IMR-90 (cell line): ENCODE measurements at regions not wholly inside any gene's neighbourhood (a gene's known extent, or its start where the extent isn't known, plus 50 kb on each side); places are given as distances from the start of the nearest gene placed in this dataset.

Experiments
- ATAC-seq: fragments of 200-7000 bp; cut with Tn5 transposase; 2 replicates; pipeline ENCODE4 v1.9.1; 2020; ENCODE audit warnings: low read depth, mild to moderate bottlenecking, moderate library complexity
- BruUV-seq: library from RNA; stranded (reverse); fragments of 400-500 nt; replicated peaks from 2 replicates; lab custom pipeline; 2021; lab: Mats Ljungman, UMichigan
- CTCF ChIA-PET: fragments of 300-600 bp; formaldehyde crosslinking; extraction: SDS; loops from one replicate; lab custom pipeline; 2021; ENCODE audit warnings: antibody characterized with exemption; lab: Yijun Ruan, JAX
- POLR2A ChIA-PET: fragments of 300-600 bp; sonication (Branson Sonifier 250); formaldehyde crosslinking; loops from one replicate; lab custom pipeline; 2022; ENCODE audit warnings: antibody characterized with exemption; ENCODE audit not compliant: unreplicated experiment; lab: Charles Lee
- DNase-seq: peaks from one replicate; pipeline ENCODE4 v3.0.0; 2013
- H2AFZ ChIP-seq: replicated peaks from 2 replicates; pipeline ENCODE3; 2013; ENCODE audit warnings: low read length, mild to moderate bottlenecking; ENCODE audit not compliant: poor library complexity
- H2AK5ac ChIP-seq: 2 replicates; pipeline ENCODE4 v1.6.1; 2013; ENCODE audit warnings: low read depth, low read length, inconsistent platforms
- H2AK9ac ChIP-seq: replicated peaks from 2 replicates; pipeline ENCODE3; 2013; ENCODE audit warnings: mild to moderate bottlenecking, low read depth, low read length, moderate library complexity; ENCODE audit not compliant: poor library complexity
- H2BK120ac ChIP-seq: 2 replicates; pipeline ENCODE4 v1.6.1; 2013; ENCODE audit warnings: low read depth, low read length, inconsistent platforms
- H2BK15ac ChIP-seq: 3 replicates; pipeline ENCODE4 v1.6.1; 2013; ENCODE audit warnings: low read depth, low read length, inconsistent platforms
- H2BK20ac ChIP-seq: 2 replicates; pipeline ENCODE4 v1.6.1; 2013; ENCODE audit warnings: low read depth, mild to moderate bottlenecking, inconsistent platforms, low read length, moderate library complexity
- H2BK5ac ChIP-seq: 2 replicates; pipeline ENCODE4 v1.6.1; 2013; ENCODE audit warnings: mild to moderate bottlenecking, low read depth, low read length, inconsistent platforms; ENCODE audit not compliant: poor library complexity, severe bottlenecking
- H3K14ac ChIP-seq: replicated peaks from 2 replicates; pipeline ENCODE4 v1.6.1; 2013; ENCODE audit warnings: low read depth, low read length, inconsistent platforms
- H3K18ac ChIP-seq: 2 replicates; pipeline ENCODE4 v1.6.1; 2013; ENCODE audit warnings: low read depth, low read length, control low read depth
- H3K23ac ChIP-seq: 2 replicates; pipeline ENCODE4 v1.6.1; 2013; ENCODE audit warnings: low read depth, low read length, inconsistent platforms
- H3K27ac ChIP-seq: 2 replicates; pipeline ENCODE4 v1.5.1; 2013; ENCODE audit warnings: mild to moderate bottlenecking, control low read depth, low read length; ENCODE audit not compliant: insufficient read depth
- H3K27me3 ChIP-seq: 2 replicates; pipeline ENCODE4 v1.6.1; 2013; ENCODE audit warnings: low read length; ENCODE audit not compliant: control insufficient read depth, insufficient read depth
- H3K36me3 ChIP-seq: 2 replicates; pipeline ENCODE4 v1.6.1; 2013; ENCODE audit warnings: low read length, mixed read lengths; ENCODE audit not compliant: control insufficient read depth, insufficient read depth
- H3K4ac ChIP-seq: 2 replicates; pipeline ENCODE4 v1.6.1; 2013; ENCODE audit warnings: low read depth, low read length, inconsistent platforms
- H3K4me1 ChIP-seq: 2 replicates; pipeline ENCODE4 v1.6.1; 2013; ENCODE audit warnings: low read length, mixed read lengths; ENCODE audit not compliant: control insufficient read depth, insufficient read depth
- H3K4me2 ChIP-seq: 2 replicates; pipeline ENCODE4 v1.6.1; 2013; ENCODE audit warnings: low read depth, mild to moderate bottlenecking, control low read depth, low read length, moderate library complexity
- H3K4me3 ChIP-seq: 2 replicates; pipeline ENCODE4 v1.5.1; 2013; ENCODE audit warnings: low read depth, mild to moderate bottlenecking, control low read depth, low read length, moderate library complexity; ENCODE audit not compliant: insufficient read depth
- H3K56ac ChIP-seq: 2 replicates; pipeline ENCODE4 v1.6.1; 2013; ENCODE audit warnings: low read length, inconsistent platforms; ENCODE audit not compliant: insufficient read depth; ENCODE audit errors: extremely low read depth
- H3K79me1 ChIP-seq, 2 experiments: 2 replicates each; pipeline ENCODE4 v1.6.1; 2013; ENCODE audit warnings: low read length in 2 of 2, inconsistent platforms in 1 of 2, low read depth in 1 of 2
- H3K9ac ChIP-seq: 2 replicates; pipeline ENCODE4 v1.6.1; 2013; ENCODE audit warnings: low read depth, low read length, control low read depth
- H3K9me1 ChIP-seq: 2 replicates; pipeline ENCODE4 v1.6.1; 2013; ENCODE audit warnings: low read length, inconsistent platforms; ENCODE audit not compliant: insufficient read depth
- H3K9me3 ChIP-seq: 2 replicates; pipeline ENCODE4 v1.6.1; 2013; ENCODE audit warnings: low read length; ENCODE audit not compliant: control insufficient read depth, insufficient read depth
- H4K20me1 ChIP-seq: 2 replicates; pipeline ENCODE4 v1.6.1; 2013; ENCODE audit warnings: low read length, inconsistent platforms; ENCODE audit not compliant: insufficient read depth
- H4K5ac ChIP-seq: 2 replicates; pipeline ENCODE4 v1.6.1; 2013; ENCODE audit warnings: mild to moderate bottlenecking, low read depth, low read length, control low read depth
- H4K8ac ChIP-seq, 2 experiments: 2 replicates each; pipeline ENCODE4 v1.6.1; 2013; ENCODE audit warnings: low read depth in 2 of 2, low read length in 2 of 2, control low read depth in 1 of 2, inconsistent platforms in 1 of 2
- H4K91ac ChIP-seq: 2 replicates; pipeline ENCODE4 v1.6.1; 2013; ENCODE audit warnings: low read depth, low read length, inconsistent platforms; ENCODE audit not compliant: insufficient read depth
- BHLHE40 ChIP-seq: fragments of 150-350 bp; IDR thresholded peaks from 2 replicates; pipeline ENCODE4 v1.6.1; 2016; ENCODE audit warnings: mild to moderate bottlenecking, low read depth, low read length
- CHD1 ChIP-seq: IDR thresholded peaks from 2 replicates; pipeline ENCODE4 v1.6.1; 2012; ENCODE audit warnings: low read depth, low read length, improper control_type of control experiment
- ELK1 ChIP-seq: fragments of 150-350 bp; IDR thresholded peaks from 2 replicates; pipeline ENCODE4 v1.6.1; 2016; ENCODE audit warnings: low read depth, mild to moderate bottlenecking, low read length, moderate library complexity, borderline replicate concordance
- FOS ChIP-seq: fragments of 150-350 bp; IDR thresholded peaks from 2 replicates; pipeline ENCODE4 v1.6.1; 2016; ENCODE audit warnings: low read depth, low read length
- MAFK ChIP-seq: IDR thresholded peaks from 2 replicates; pipeline ENCODE4 v1.6.1; 2012; ENCODE audit warnings: low read depth, low read length, improper control_type of control experiment
- MAZ ChIP-seq: IDR thresholded peaks from 2 replicates; pipeline ENCODE4 v1.6.1; 2012; ENCODE audit warnings: low read depth, mild to moderate bottlenecking, low read length, improper control_type of control experiment, moderate library complexity, borderline replicate concordance
- NFE2L2 ChIP-seq: fragments of 150-350 bp; IDR thresholded peaks from 2 replicates; pipeline ENCODE4 v1.6.1; 2016; ENCODE audit warnings: low read depth, mild to moderate bottlenecking, low read length
- POLR2A ChIP-seq: IDR thresholded peaks from 2 replicates; pipeline ENCODE4 v1.6.1; 2012; ENCODE audit warnings: mild to moderate bottlenecking, low read depth, low read length
- RAD21 ChIP-seq: IDR thresholded peaks from 2 replicates; pipeline ENCODE4 v1.6.1; 2012; ENCODE audit warnings: low read length, improper control_type of control experiment
- RCOR1 ChIP-seq: IDR thresholded peaks from 2 replicates; pipeline ENCODE4 v1.6.1; 2012; ENCODE audit warnings: mild to moderate bottlenecking, low read length, improper control_type of control experiment; ENCODE audit not compliant: insufficient replicate concordance
- RFX5 ChIP-seq: IDR thresholded peaks from 2 replicates; pipeline ENCODE4 v1.8.0; 2012; ENCODE audit warnings: low read depth, mild to moderate bottlenecking, low read length, moderate library complexity
- SMC3 ChIP-seq: fragments of 150-350 bp; IDR thresholded peaks from 2 replicates; pipeline ENCODE4 v1.6.1; 2016; ENCODE audit warnings: low read depth, mild to moderate bottlenecking, antibody characterized with exemption, low read length, moderate library complexity
- USF2 ChIP-seq: fragments of 150-350 bp; IDR thresholded peaks from 2 replicates; pipeline ENCODE4 v1.6.1; 2017; ENCODE audit warnings: mild to moderate bottlenecking, antibody characterized with exemption, low read length, low read depth
- WGBS, 2 experiments: methylation state at CpG; one replicate each; pipeline versions ENCODE4 v1.1.5 to v1.1.7; 2013; ENCODE audit warnings: missing lambda C conversion rate in 2 of 2; ENCODE audit not compliant: insufficient read length in 1 of 2; ENCODE audit errors: extremely low coverage in 2 of 2; 5-methylcytosine and 5-hydroxymethylcytosine counted together
- dilution Hi-C: fragments of 300-500 bp; cut with HindIII; formaldehyde crosslinking; loops from one replicate; pipeline ENCODE4 v1.14.3; 2018; ENCODE audit warnings: low sequenced_read_pairs; ENCODE audit not compliant: unreplicated experiment
- in situ Hi-C: fragments of 300-500 bp; cut with MboI; formaldehyde crosslinking; loops from 3 replicates; pipeline ENCODE4 v1.14.3; 2019; ENCODE audit warnings: low sequenced_read_pairs, inconsistent platforms, mixed read lengths
- intact Hi-C: fragments of 100-400 bp; cut with micrococcal nuclease; formaldehyde crosslinking; loops from 2 replicates; pipeline ENCODE4 v1.10.0; 2022

- Histone ChIP-seq H3K79me1 (no peaks in the 10 kb centered on the region), H3K9me3 (peaks cover 6% of the 10 kb centered on the region), H4K5ac (no peak overlapping the region), H3K9me1 (no peaks in the 10 kb centered on the region), H3K14ac (no peak overlapping the region), H3K4me2 (no peak overlapping the region), H2AK5ac (no peak overlapping the region), H3K18ac (no peak overlapping the region), H4K8ac (no peak overlapping the region), H2AK9ac (no peak overlapping the region), H3K23ac (no peak overlapping the region), H2BK15ac (no peak overlapping the region), H4K91ac (no peak overlapping the region), H4K20me1 (no peaks in the 10 kb centered on the region), H3K36me3 (no peaks in the 10 kb centered on the region), H2AFZ (no peak overlapping the region), H3K9ac (no peak overlapping the region), H3K27ac (no peak overlapping the region), H2BK20ac (no peak overlapping the region), H2BK5ac (no peak overlapping the region), H3K4ac (no peak overlapping the region), H3K4me1 (no peaks in the 10 kb centered on the region), H3K4me3 (no peak overlapping the region), H3K56ac (no peak overlapping the region), H3K27me3 (no peaks in the 10 kb centered on the region), H2BK120ac (no peak overlapping the region)
- no TSS peak for BruUV-seq
- intact Hi-C loops, result no loop called here
- CTCF ChIA-PET, result no interaction called here
- POLR2A ChIA-PET, result interaction anchor here (0.5 kb wide), 1 partner anchor 1453 kb away, joined by 5 read pairs; no protein-coding TSS in a partner anchor
- TF ChIP-seq RFX5 (no peak), FOS (no peak), RAD21 (no peak), MAZ (no peak), CHD1 (no peak), BHLHE40 (no peak), RCOR1 (no peak), ELK1 (no peak), POLR2A (no peak), USF2 (no peak), NFE2L2 (no peak), SMC3 (no peak), MAFK (no peak)
- no peak for ATAC-seq
- dilution Hi-C loops, result no loop called here
- DNase-seq, result no peak
- in situ Hi-C loops, result no loop called here
- 27% methylated on average over 2 of the region's 4 CpGs; no CpG with 5 or more reads in 1 of the 2 experiments for WGBS, 2 experiments
Observed at GRCh38 chr1:50300297-50300696, 122.9 kb downstream of the DMRTA2 start.
